SU-DHL-6 (cell line): ENCODE measurements at regions not wholly inside any gene's neighbourhood (a gene's known extent, or its start where the extent isn't known, plus 50 kb on each side); places are given as distances from the start of the nearest gene placed in this dataset.

Source experiments
- EZH2phosphoT487 ChIP-seq: fragments of 200-600 bp; sonication (generic), shearing (Covaris generic); conservative IDR thresholded peaks from 2 replicates; pipeline ENCODE4 v1.6.1; 2018; ENCODE audit warnings: mild to moderate bottlenecking, antibody characterized with exemption, low read length, moderate library complexity, mixed read lengths
- TF ChIP-seq, protein P1 (sequence below): fragments of 200-600 bp; sonication (generic); IDR thresholded peaks from one replicate; pipeline ENCODE4 v1.5.1; 2017; ENCODE audit warnings: antibody characterized with exemption, mild to moderate bottlenecking, low read length, moderate library complexity; ENCODE audit not compliant: insufficient read depth, poor library complexity, severe bottlenecking

DNA sequence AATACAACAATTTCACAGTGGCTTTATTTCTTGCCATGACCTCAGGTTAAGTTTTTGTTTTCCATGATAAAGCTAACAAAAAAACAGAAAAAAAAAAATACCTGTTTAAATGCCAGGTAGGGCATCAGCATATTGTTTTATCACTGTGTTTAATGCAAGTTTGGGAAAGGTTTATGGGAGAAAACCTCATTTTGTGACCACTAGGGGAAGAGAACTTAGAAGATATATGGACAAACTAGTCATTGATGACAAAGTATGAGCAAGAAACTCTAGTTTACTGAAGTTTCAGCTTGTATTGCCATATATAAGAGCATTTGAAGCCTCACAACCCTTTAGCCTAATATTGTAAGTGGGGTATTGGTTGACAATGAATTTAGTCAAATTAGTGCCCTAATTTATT, 1431.4 kb upstream of the CDH18 start:
- TF ChIP-seq, protein P1, sequence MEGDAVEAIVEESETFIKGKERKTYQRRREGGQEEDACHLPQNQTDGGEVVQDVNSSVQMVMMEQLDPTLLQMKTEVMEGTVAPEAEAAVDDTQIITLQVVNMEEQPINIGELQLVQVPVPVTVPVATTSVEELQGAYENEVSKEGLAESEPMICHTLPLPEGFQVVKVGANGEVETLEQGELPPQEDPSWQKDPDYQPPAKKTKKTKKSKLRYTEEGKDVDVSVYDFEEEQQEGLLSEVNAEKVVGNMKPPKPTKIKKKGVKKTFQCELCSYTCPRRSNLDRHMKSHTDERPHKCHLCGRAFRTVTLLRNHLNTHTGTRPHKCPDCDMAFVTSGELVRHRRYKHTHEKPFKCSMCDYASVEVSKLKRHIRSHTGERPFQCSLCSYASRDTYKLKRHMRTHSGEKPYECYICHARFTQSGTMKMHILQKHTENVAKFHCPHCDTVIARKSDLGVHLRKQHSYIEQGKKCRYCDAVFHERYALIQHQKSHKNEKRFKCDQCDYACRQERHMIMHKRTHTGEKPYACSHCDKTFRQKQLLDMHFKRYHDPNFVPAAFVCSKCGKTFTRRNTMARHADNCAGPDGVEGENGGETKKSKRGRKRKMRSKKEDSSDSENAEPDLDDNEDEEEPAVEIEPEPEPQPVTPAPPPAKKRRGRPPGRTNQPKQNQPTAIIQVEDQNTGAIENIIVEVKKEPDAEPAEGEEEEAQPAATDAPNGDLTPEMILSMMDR = no peak
- no peak for TF ChIP-seq EZH2phosphoT487
